ENCODE measurements at regions not wholly inside any gene's neighbourhood (a gene's known extent, or its start where the extent isn't known, plus 50 kb on each side); places are given as distances from the start of the nearest gene placed in this dataset.

- H3K4me3 ChIP-seq (ENCODE audit: control insufficient read depth in 1 of 2, extremely low read depth in 1 of 2, low read length in 1 of 2), result no peak overlapping the region
- no peak for DNase-seq
- CTCF ChIA-PET, result no interaction called here
- H3K9me3 Mint-ChIP-seq, result peaks cover 0 to 6% (median 5%) of the 10 kb centered on the region in 3 donors
- H3K36me3 ChIP-seq (ENCODE audit: control insufficient read depth in 2 of 2, extremely low read depth in 1 of 2, insufficient read depth in 1 of 2, low read length in 1 of 2), result no peaks in the 10 kb centered on the region
- 83% methylated on average over 1 of the region's 2 CpGs for WGBS (ENCODE audit: insufficient coverage)
- no peaks in the 10 kb centered on the region for H3K36me3 Mint-ChIP-seq
- POLR2A ChIA-PET, result interaction anchor here in 1 of 2 donors (0.6 kb wide), 1 partner anchor 69 kb away, joined by 3 read pairs; no protein-coding TSS in a partner anchor
- H3K4me1 ChIP-seq (ENCODE audit: control insufficient read depth in 1 of 2, extremely low read depth in 1 of 2, insufficient read depth in 2 of 2, low read length in 2 of 2), result no peaks in the 10 kb centered on the region
- no peak overlapping the region for H3K4me3 Mint-ChIP-seq
- no peak for ATAC-seq (replicated peaks in 1 of 4)
- no peak overlapping the region for H3K27ac Mint-ChIP-seq
- H3K4me1 Mint-ChIP-seq, result no peaks in the 10 kb centered on the region
- H3K9me3 ChIP-seq, result no peaks in the 10 kb centered on the region
- no peak overlapping the region for H3K27ac ChIP-seq (ENCODE audit: low read length)
- H3K27me3 ChIP-seq (replicated peaks in 1 of 2; ENCODE audit: control insufficient read depth in 2 of 2, extremely low read depth in 1 of 2, insufficient read depth in 2 of 2, low read length in 1 of 2), result peaks cover 0 to 2% of the 10 kb centered on the region in 2 experiments
- peaks cover 11 to 15% of the 10 kb centered on the region in 2 donors for H3K27me3 Mint-ChIP-seq
Measured at GRCh38 chr10:10814069-10814468, 203.6 kb upstream of the CELF2 start.

- ChIA-PET POLR2A (no interaction called here), CTCF (no interaction called here)
- Histone ChIP-seq H3K27me3 (replicated peaks in 1 of 2; ENCODE audit: control insufficient read depth in 2 of 2, extremely low read depth in 1 of 2, insufficient read depth in 2 of 2, low read length in 1 of 2) (no peaks in the 10 kb centered on the region), H3K36me3 (ENCODE audit: control insufficient read depth in 2 of 2, extremely low read depth in 1 of 2, insufficient read depth in 1 of 2, low read length in 1 of 2) (no peaks in the 10 kb centered on the region), H3K4me3 (ENCODE audit: control insufficient read depth in 1 of 2, extremely low read depth in 1 of 2, low read length in 1 of 2) (no peak overlapping the region), H3K9me3 (no peaks in the 10 kb centered on the region), H3K4me1 (ENCODE audit: control insufficient read depth in 1 of 2, extremely low read depth in 1 of 2, insufficient read depth in 2 of 2, low read length in 2 of 2) (no peaks in the 10 kb centered on the region), H3K27ac (ENCODE audit: low read length) (no peak overlapping the region)
- Mint-ChIP-seq H3K4me1 (no peaks in the 10 kb centered on the region), H3K36me3 (no peaks in the 10 kb centered on the region), H3K27ac (no peak overlapping the region), H3K9me3 (peaks cover 0 to 6% (median 5%) of the 10 kb centered on the region in 3 donors), H3K27me3 (peaks cover 6 to 16% of the 10 kb centered on the region in 2 donors), H3K4me3 (no peak overlapping the region)
- no CpG with 5 or more reads among the region's 2 CpGs for WGBS (ENCODE audit: insufficient coverage)
- ATAC-seq (replicated peaks in 1 of 4) (no peak), DNase-seq (no peak)
Measured at GRCh38 chr10:10816447-10816846, 201.2 kb upstream of the CELF2 start.

- Histone ChIP-seq H3K4me1 (ENCODE audit: control insufficient read depth in 1 of 2, extremely low read depth in 1 of 2, insufficient read depth in 2 of 2, low read length in 2 of 2) (peaks cover 0 to 6% of the 10 kb centered on the region in 2 experiments), H3K27ac (ENCODE audit: low read length) (no peak overlapping the region), H3K9me3 (no peaks in the 10 kb centered on the region), H3K27me3 (replicated peaks in 1 of 2; ENCODE audit: control insufficient read depth in 2 of 2, extremely low read depth in 1 of 2, insufficient read depth in 2 of 2, low read length in 1 of 2) (peaks cover 0 to 3% of the 10 kb centered on the region in 2 experiments), H3K4me3 (ENCODE audit: control insufficient read depth in 1 of 2, extremely low read depth in 1 of 2, low read length in 1 of 2) (no peak overlapping the region), H3K36me3 (ENCODE audit: control insufficient read depth in 2 of 2, extremely low read depth in 1 of 2, insufficient read depth in 1 of 2, low read length in 1 of 2) (no peaks in the 10 kb centered on the region)
- POLR2A ChIA-PET, result no interaction called here
- no peaks in the 10 kb centered on the region for H3K36me3 Mint-ChIP-seq
- no peak overlapping the region for H3K4me3 Mint-ChIP-seq
- peaks cover 8 to 15% of the 10 kb centered on the region in 2 donors for H3K27me3 Mint-ChIP-seq
- no peak overlapping the region for H3K27ac Mint-ChIP-seq
- DNase-seq (no peak), ATAC-seq (replicated peaks in 1 of 4) (no peak)
- peaks cover 0 to 5% (median 3%) of the 10 kb centered on the region in 3 donors for H3K9me3 Mint-ChIP-seq
- CTCF ChIA-PET, result no interaction called here
- H3K4me1 Mint-ChIP-seq, result peaks cover 0 to 2% (median 0%) of the 10 kb centered on the region in 3 donors
- 73% methylated on average over 3 of the region's 5 CpGs for WGBS (ENCODE audit: insufficient coverage)
Measured at GRCh38 chr10:10817609-10818008, 200.1 kb upstream of the CELF2 start.

- peaks cover 0 to 3% of the 10 kb centered on the region in 2 experiments for H3K27me3 ChIP-seq (replicated peaks in 1 of 2; ENCODE audit: control insufficient read depth in 2 of 2, extremely low read depth in 1 of 2, insufficient read depth in 2 of 2, low read length in 1 of 2)
- no peak overlapping the region for H3K4me3 Mint-ChIP-seq
- WGBS (ENCODE audit: insufficient coverage), result 92% methylated on average over 2 of the region's 2 CpGs
- H3K36me3 ChIP-seq (ENCODE audit: control insufficient read depth in 2 of 2, extremely low read depth in 1 of 2, insufficient read depth in 1 of 2, low read length in 1 of 2), result no peaks in the 10 kb centered on the region
- H3K27ac Mint-ChIP-seq, result no peak overlapping the region
- no peak overlapping the region for H3K4me3 ChIP-seq (ENCODE audit: control insufficient read depth in 1 of 2, extremely low read depth in 1 of 2, low read length in 1 of 2)
- no peak overlapping the region for H3K27ac ChIP-seq (ENCODE audit: low read length)
- H3K4me1 Mint-ChIP-seq, result peaks cover 0 to 2% (median 0%) of the 10 kb centered on the region in 3 donors
- ATAC-seq (replicated peaks in 1 of 4) (no peak), DNase-seq (no peak)
- H3K9me3 ChIP-seq, result no peaks in the 10 kb centered on the region
- H3K9me3 Mint-ChIP-seq, result peaks cover 0 to 5% (median 3%) of the 10 kb centered on the region in 3 donors
- CTCF ChIA-PET, result no interaction called here
- H3K4me1 ChIP-seq (ENCODE audit: control insufficient read depth in 1 of 2, extremely low read depth in 1 of 2, insufficient read depth in 2 of 2, low read length in 2 of 2), result peaks cover 0 to 6% of the 10 kb centered on the region in 2 experiments
- POLR2A ChIA-PET, result no interaction called here
- H3K27me3 Mint-ChIP-seq, result peaks cover 8 to 10% of the 10 kb centered on the region in 2 donors
- H3K36me3 Mint-ChIP-seq, result no peaks in the 10 kb centered on the region
Measured at GRCh38 chr10:10818082-10818481, 199.6 kb upstream of the CELF2 start.

GRCh38 chr10:10819206-10819856, 198.3 kb upstream of the CELF2 start:
- ChIA-PET CTCF (no interaction called here), POLR2A (no interaction called here)
- no peaks in the 10 kb centered on the region for H3K36me3 Mint-ChIP-seq
- Histone ChIP-seq H3K9me3 (no peaks in the 10 kb centered on the region), H3K27me3 (replicated peaks in 1 of 2; ENCODE audit: control insufficient read depth in 2 of 2, extremely low read depth in 1 of 2, insufficient read depth in 2 of 2, low read length in 1 of 2) (peaks cover 0 to 3% of the 10 kb centered on the region in 2 experiments), H3K4me3 (ENCODE audit: control insufficient read depth in 1 of 2, extremely low read depth in 1 of 2, low read length in 1 of 2) (no peak overlapping the region), H3K4me1 (ENCODE audit: control insufficient read depth in 1 of 2, extremely low read depth in 1 of 2, insufficient read depth in 2 of 2, low read length in 2 of 2) (peaks cover 0 to 6% of the 10 kb centered on the region in 2 experiments), H3K36me3 (ENCODE audit: control insufficient read depth in 2 of 2, extremely low read depth in 1 of 2, insufficient read depth in 1 of 2, low read length in 1 of 2) (no peaks in the 10 kb centered on the region), H3K27ac (ENCODE audit: low read length) (no peak overlapping the region)
- 58% methylated on average over 7 of the region's 7 CpGs for WGBS (ENCODE audit: insufficient coverage)
- ATAC-seq (replicated peaks in 1 of 4), result no peak
- no peak overlapping the region for H3K4me3 Mint-ChIP-seq
- no peak overlapping the region for H3K27ac Mint-ChIP-seq
- no peak for DNase-seq
- H3K27me3 Mint-ChIP-seq, result peaks cover 12% of the 10 kb centered on the region in 2 donors
- H3K9me3 Mint-ChIP-seq, result peaks cover 0 to 5% (median 3%) of the 10 kb centered on the region in 3 donors
- peaks cover 0 to 2% (median 0%) of the 10 kb centered on the region in 3 donors for H3K4me1 Mint-ChIP-seq

- Histone ChIP-seq H3K27ac (ENCODE audit: low read length) (no peak overlapping the region), H3K27me3 (replicated peaks in 1 of 2; ENCODE audit: control insufficient read depth in 2 of 2, extremely low read depth in 1 of 2, insufficient read depth in 2 of 2, low read length in 1 of 2) (peaks cover 0 to 3% of the 10 kb centered on the region in 2 experiments), H3K9me3 (no peaks in the 10 kb centered on the region), H3K4me3 (ENCODE audit: control insufficient read depth in 1 of 2, extremely low read depth in 1 of 2, low read length in 1 of 2) (no peak overlapping the region), H3K36me3 (ENCODE audit: control insufficient read depth in 2 of 2, extremely low read depth in 1 of 2, insufficient read depth in 1 of 2, low read length in 1 of 2) (no peaks in the 10 kb centered on the region), H3K4me1 (ENCODE audit: control insufficient read depth in 1 of 2, extremely low read depth in 1 of 2, insufficient read depth in 2 of 2, low read length in 2 of 2) (peaks cover 0 to 6% of the 10 kb centered on the region in 2 experiments)
- ChIA-PET CTCF (no interaction called here), POLR2A (no interaction called here)
- DNase-seq, result peak in 1 of 35 experiments; percentile 2
- Mint-ChIP-seq H3K27ac (no peak overlapping the region), H3K36me3 (no peaks in the 10 kb centered on the region), H3K4me3 (no peak overlapping the region), H3K9me3 (peaks cover 0 to 5% (median 3%) of the 10 kb centered on the region in 3 donors), H3K27me3 (peaks cover 22 to 24% of the 10 kb centered on the region in 2 donors), H3K4me1 (peaks cover 0 to 2% (median 0%) of the 10 kb centered on the region in 3 donors)
- WGBS (ENCODE audit: insufficient coverage), result 35% methylated on average over 4 of the region's 6 CpGs
- no peak for ATAC-seq (replicated peaks in 1 of 4)
Measured at GRCh38 chr10:10821926-10822325, 195.7 kb upstream of the CELF2 start.
